PC-3 (cell line): ENCODE measurements at regions not wholly inside any gene's neighbourhood (a gene's known extent, or its start where the extent isn't known, plus 50 kb on each side); places are given as distances from the start of the nearest gene placed in this dataset.

Source experiments
- EZH2 ChIP-seq: fragments of 300-600 bp; sonication (generic); IDR thresholded peaks from one replicate; pipeline ENCODE4 v1.6.1; 2017; ENCODE audit warnings: antibody characterized with exemption, mild to moderate bottlenecking, low read length; ENCODE audit not compliant: unreplicated experiment
- EZH2phosphoT487 ChIP-seq: fragments of 300-600 bp; sonication (generic); IDR thresholded peaks from 2 replicates; pipeline ENCODE4 v1.6.1; 2018; ENCODE audit warnings: mild to moderate bottlenecking, antibody characterized with exemption, low read length, borderline replicate concordance
- TF ChIP-seq, protein P1 (sequence below): fragments of 300-600 bp; sonication (generic); conservative IDR thresholded peaks from 2 replicates; pipeline ENCODE4 v1.5.1; 2017; ENCODE audit warnings: antibody characterized with exemption, low read depth, mild to moderate bottlenecking, low read length

- TF ChIP-seq, protein P1, sequence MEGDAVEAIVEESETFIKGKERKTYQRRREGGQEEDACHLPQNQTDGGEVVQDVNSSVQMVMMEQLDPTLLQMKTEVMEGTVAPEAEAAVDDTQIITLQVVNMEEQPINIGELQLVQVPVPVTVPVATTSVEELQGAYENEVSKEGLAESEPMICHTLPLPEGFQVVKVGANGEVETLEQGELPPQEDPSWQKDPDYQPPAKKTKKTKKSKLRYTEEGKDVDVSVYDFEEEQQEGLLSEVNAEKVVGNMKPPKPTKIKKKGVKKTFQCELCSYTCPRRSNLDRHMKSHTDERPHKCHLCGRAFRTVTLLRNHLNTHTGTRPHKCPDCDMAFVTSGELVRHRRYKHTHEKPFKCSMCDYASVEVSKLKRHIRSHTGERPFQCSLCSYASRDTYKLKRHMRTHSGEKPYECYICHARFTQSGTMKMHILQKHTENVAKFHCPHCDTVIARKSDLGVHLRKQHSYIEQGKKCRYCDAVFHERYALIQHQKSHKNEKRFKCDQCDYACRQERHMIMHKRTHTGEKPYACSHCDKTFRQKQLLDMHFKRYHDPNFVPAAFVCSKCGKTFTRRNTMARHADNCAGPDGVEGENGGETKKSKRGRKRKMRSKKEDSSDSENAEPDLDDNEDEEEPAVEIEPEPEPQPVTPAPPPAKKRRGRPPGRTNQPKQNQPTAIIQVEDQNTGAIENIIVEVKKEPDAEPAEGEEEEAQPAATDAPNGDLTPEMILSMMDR, result no peak
- TF ChIP-seq EZH2 (no peak), EZH2phosphoT487 (no peak)
Measured at GRCh38 chr2:7438855-7439254, 521.6 kb downstream of the RNF144A start.
